PC-9 (cell line): ENCODE measurements at regions not wholly inside any gene's neighbourhood (a gene's known extent, or its start where the extent isn't known, plus 50 kb on each side); places are given as distances from the start of the nearest gene placed in this dataset.

ENCODE experiments used
- CTCF ChIP-seq: fragments of 200-600 bp; sonication (generic); conservative IDR thresholded peaks from 2 replicates; pipeline ENCODE4 v1.6.1; 2017; ENCODE audit warnings: mixed run types, antibody characterized with exemption, mild to moderate bottlenecking, moderate library complexity
- EZH2 ChIP-seq: fragments of 200-600 bp; sonication (generic); IDR thresholded peaks from 2 replicates; pipeline ENCODE4 v1.8.0; 2017; ENCODE audit warnings: antibody characterized with exemption, low read depth

- TF ChIP-seq CTCF = no peak
- no peak for TF ChIP-seq EZH2
These were observed 602.9 kb downstream of the NPHP4 start for GRCh38 chr1:5389101-5389885.
